ENCODE measurements at regions not wholly inside any gene's neighbourhood (a gene's known extent, or its start where the extent isn't known, plus 50 kb on each side); places are given as distances from the start of the nearest gene placed in this dataset.

GRCh38 chr18:77763530-77764145, 514.0 kb downstream of the GALR1 start:
- TF ChIP-seq CTCF (IDR thresholded peaks at IDR 0.05) (no peak), POLR2A (IDR thresholded peaks at IDR 0.05) (no peak)
- DNase-seq = no peak
- Histone ChIP-seq H3K4me1 (no peaks in the 10 kb centered on the region), H3K36me3 (no peaks in the 10 kb centered on the region), H3K4me3 (no peak overlapping the region), H3K27ac (no peak overlapping the region), H3K9me3 (no peaks in the 10 kb centered on the region), H3K27me3 (no peaks in the 10 kb centered on the region)

GRCh38 chr18:77765468-77765867, 515.8 kb downstream of the GALR1 start:
- no peak overlapping the region for H3K27ac ChIP-seq
- no peaks in the 10 kb centered on the region for H3K9me3 ChIP-seq
- H3K27me3 ChIP-seq = no peaks in the 10 kb centered on the region
- no peaks in the 10 kb centered on the region for H3K36me3 ChIP-seq
- H3K4me3 ChIP-seq = no peak overlapping the region
- TF ChIP-seq POLR2A (IDR thresholded peaks at IDR 0.05) = no peak
- TF ChIP-seq CTCF (IDR thresholded peaks at IDR 0.05) = no peak
- no peaks in the 10 kb centered on the region for H3K4me1 ChIP-seq
- DNase-seq = no peak

- Histone ChIP-seq H3K4me3 (no peak overlapping the region), H3K4me1 (no peaks in the 10 kb centered on the region), H3K9me3 (no peaks in the 10 kb centered on the region), H3K27ac (no peak overlapping the region), H3K36me3 (no peaks in the 10 kb centered on the region), H3K27me3 (no peaks in the 10 kb centered on the region)
- DNase-seq = no peak
- TF ChIP-seq CTCF (IDR thresholded peaks at IDR 0.05) (no peak), POLR2A (IDR thresholded peaks at IDR 0.05) (no peak)
These were observed 516.8 kb downstream of the GALR1 start for GRCh38 chr18:77766421-77766820.

GRCh38 chr18:77772177-77772576, 522.5 kb downstream of the GALR1 start:
- no peaks in the 10 kb centered on the region for H3K27me3 ChIP-seq
- H3K36me3 ChIP-seq = no peaks in the 10 kb centered on the region
- no peaks in the 10 kb centered on the region for H3K9me3 ChIP-seq
- DNase-seq = no peak
- no peak overlapping the region for H3K4me3 ChIP-seq
- no peaks in the 10 kb centered on the region for H3K4me1 ChIP-seq
- no peak for TF ChIP-seq POLR2A (IDR thresholded peaks at IDR 0.05)
- TF ChIP-seq CTCF (IDR thresholded peaks at IDR 0.05) = no peak
- H3K27ac ChIP-seq = no peak overlapping the region

GRCh38 chr18:77776104-77776503, 526.5 kb downstream of the GALR1 start:
- TF ChIP-seq POLR2A (IDR thresholded peaks at IDR 0.05) (no peak), CTCF (IDR thresholded peaks at IDR 0.05) (no peak)
- no peak overlapping the region for H3K27ac ChIP-seq

GRCh38 chr18:77777163-77777562, 527.5 kb downstream of the GALR1 start:
- Histone ChIP-seq H3K27ac (no peak overlapping the region), H3K4me1 (no peaks in the 10 kb centered on the region), H3K27me3 (no peaks in the 10 kb centered on the region), H3K9me3 (no peaks in the 10 kb centered on the region), H3K4me3 (no peak overlapping the region), H3K36me3 (no peaks in the 10 kb centered on the region)
- no peak for DNase-seq
- TF ChIP-seq CTCF (IDR thresholded peaks at IDR 0.05) (no peak), POLR2A (IDR thresholded peaks at IDR 0.05) (no peak)

More at GRCh38 chr18:77776104-77776503, 526.5 kb downstream of the GALR1 start:
- H3K9me3 ChIP-seq = no peaks in the 10 kb centered on the region
- no peak overlapping the region for H3K4me3 ChIP-seq
- no peaks in the 10 kb centered on the region for H3K4me1 ChIP-seq
- no peaks in the 10 kb centered on the region for H3K27me3 ChIP-seq
- no peak for DNase-seq
- H3K36me3 ChIP-seq = no peaks in the 10 kb centered on the region
